ENCODE measurements at regions not wholly inside any gene's neighbourhood (a gene's known extent, or its start where the extent isn't known, plus 50 kb on each side); places are given as distances from the start of the nearest gene placed in this dataset.

DNA sequence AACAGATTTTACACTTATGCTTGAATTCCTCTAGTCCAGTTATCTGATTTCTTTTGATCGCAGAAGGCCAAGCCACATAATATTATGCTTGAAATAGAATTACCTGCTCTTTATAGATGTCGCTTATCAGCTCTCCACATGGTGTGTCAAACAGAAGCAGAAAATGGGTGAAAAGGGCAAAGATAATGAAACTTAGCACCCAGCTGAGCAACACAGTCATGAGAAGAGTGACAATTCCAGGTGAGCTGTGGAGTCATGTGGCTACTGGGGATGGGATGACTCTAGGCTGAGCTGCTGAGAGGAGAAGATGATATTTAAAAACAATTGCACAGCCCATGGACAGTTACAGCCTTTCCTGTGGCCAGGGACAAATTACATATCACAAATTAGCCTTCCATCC lies 398.7 kb upstream of the PDZRN3 start:
- Histone ChIP-seq H3K36me3 (ENCODE audit: control insufficient read depth, insufficient read depth, low read length) (no peaks in the 10 kb centered on the region), H3K27me3 (ENCODE audit: control insufficient read depth, insufficient read depth, low read length) (no peaks in the 10 kb centered on the region), H3K4me3 (ENCODE audit: low read depth, low read length) (no peak overlapping the region)
- FAIRE-seq, result no peak
- no peak for DNase-seq (ENCODE audit: low read depth)
- TF ChIP-seq, protein P1, sequence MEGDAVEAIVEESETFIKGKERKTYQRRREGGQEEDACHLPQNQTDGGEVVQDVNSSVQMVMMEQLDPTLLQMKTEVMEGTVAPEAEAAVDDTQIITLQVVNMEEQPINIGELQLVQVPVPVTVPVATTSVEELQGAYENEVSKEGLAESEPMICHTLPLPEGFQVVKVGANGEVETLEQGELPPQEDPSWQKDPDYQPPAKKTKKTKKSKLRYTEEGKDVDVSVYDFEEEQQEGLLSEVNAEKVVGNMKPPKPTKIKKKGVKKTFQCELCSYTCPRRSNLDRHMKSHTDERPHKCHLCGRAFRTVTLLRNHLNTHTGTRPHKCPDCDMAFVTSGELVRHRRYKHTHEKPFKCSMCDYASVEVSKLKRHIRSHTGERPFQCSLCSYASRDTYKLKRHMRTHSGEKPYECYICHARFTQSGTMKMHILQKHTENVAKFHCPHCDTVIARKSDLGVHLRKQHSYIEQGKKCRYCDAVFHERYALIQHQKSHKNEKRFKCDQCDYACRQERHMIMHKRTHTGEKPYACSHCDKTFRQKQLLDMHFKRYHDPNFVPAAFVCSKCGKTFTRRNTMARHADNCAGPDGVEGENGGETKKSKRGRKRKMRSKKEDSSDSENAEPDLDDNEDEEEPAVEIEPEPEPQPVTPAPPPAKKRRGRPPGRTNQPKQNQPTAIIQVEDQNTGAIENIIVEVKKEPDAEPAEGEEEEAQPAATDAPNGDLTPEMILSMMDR (IDR thresholded peaks at IDR 0.05; ENCODE audit: insufficient read depth, low read length, severe bottlenecking), result no peak

DNA sequence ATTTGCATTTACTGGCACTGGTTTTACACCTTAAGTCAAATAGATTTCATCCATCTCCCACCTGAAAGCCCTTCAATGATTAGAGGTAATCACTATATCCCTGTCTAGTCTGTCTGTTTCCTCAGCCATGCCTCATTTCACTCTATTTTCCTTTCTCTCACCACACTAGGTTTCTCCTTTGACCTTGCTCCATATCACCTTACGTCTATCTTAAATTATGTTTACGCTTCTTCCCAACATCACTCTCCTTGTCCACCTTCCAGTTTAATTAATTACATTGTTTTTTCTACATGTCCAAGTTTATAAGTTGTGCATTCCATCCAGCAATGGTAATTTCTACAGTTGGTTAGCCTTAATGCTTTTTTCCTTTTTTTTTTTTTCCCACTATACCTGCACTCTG lies 396.7 kb upstream of the PDZRN3 start:
- TF ChIP-seq, protein P1 (IDR thresholded peaks at IDR 0.05; ENCODE audit: insufficient read depth, low read length, severe bottlenecking), result no peak
- DNase-seq (ENCODE audit: low read depth), result no peak
- Histone ChIP-seq H3K27me3 (ENCODE audit: control insufficient read depth, insufficient read depth, low read length) (no peaks in the 10 kb centered on the region), H3K36me3 (ENCODE audit: control insufficient read depth, insufficient read depth, low read length) (no peaks in the 10 kb centered on the region), H3K4me3 (ENCODE audit: low read depth, low read length) (no peak overlapping the region)
- FAIRE-seq, result no peak

DNA sequence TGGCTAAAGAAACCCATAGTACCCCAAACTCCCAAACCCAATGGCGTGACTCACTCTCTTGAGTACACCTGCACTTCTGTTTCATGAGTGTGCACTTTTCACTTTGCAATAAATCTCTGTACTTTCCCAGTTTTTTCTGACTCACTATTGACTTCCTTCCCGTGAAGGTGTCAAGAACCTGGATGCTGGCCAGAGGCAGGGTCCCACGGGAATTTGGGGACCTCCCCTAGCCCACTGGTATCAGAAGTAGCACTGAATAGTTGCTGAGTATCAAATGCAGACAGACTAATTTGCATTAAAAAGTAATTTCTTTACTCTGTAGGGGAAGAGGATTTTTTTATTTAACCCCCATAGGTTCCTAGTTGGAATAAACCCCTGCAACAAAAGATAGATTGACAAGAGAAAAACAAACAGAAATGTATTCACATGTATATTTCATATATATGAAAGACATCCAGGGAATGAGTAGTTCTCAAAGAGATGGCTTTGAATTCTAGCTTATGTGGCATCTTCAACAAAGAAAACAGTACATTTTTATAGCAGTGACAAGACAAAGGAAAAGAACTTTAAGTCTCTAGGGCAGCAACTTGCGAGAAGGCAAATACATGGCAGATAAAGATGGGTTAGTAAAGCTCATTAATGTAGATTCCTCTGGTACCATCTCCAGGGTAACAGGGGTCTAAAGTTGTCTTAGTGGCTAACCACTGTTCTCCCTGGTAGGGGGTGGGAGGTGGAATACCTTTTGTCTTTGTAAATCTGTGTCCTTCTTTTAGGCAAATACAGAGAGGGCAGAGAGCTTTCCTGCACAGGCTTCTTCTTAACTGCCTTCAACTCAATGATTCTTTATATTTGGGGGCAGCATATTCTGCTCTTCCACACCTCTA lies 385.5 kb upstream of the PDZRN3 start:
- Histone ChIP-seq H3K4me3 (ENCODE audit: low read depth, low read length) (no peak overlapping the region), H3K36me3 (ENCODE audit: control insufficient read depth, insufficient read depth, low read length) (no peaks in the 10 kb centered on the region), H3K27me3 (ENCODE audit: control insufficient read depth, insufficient read depth, low read length) (no peaks in the 10 kb centered on the region)
- DNase-seq (ENCODE audit: low read depth) (no peak), FAIRE-seq (no peak)
- TF ChIP-seq, protein P1 (IDR thresholded peaks at IDR 0.05; ENCODE audit: insufficient read depth, low read length, severe bottlenecking), result no peak

DNA sequence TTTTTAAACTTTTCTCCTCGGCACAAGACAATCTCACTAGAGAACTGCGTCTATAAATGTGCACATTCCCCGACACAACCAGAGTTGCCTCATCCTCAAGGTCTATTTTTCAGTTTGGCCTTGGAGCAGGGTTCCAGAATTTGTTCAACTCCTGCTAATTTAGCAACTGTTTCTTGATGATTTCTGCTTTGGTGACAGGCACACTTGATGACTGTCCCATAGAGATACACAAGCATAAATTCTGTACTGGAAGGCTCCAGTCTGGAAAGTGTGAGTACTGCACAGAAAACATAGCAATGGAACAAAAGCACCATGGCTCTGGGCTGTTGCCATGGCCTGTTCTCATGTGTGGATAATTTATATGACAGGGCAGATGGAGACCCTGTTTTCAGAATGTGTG lies 379.6 kb upstream of the PDZRN3 start:
- DNase-seq (ENCODE audit: low read depth) (no peak), FAIRE-seq (no peak)
- Histone ChIP-seq H3K4me3 (ENCODE audit: low read depth, low read length) (no peak overlapping the region), H3K36me3 (ENCODE audit: control insufficient read depth, insufficient read depth, low read length) (no peaks in the 10 kb centered on the region), H3K27me3 (ENCODE audit: control insufficient read depth, insufficient read depth, low read length) (no peaks in the 10 kb centered on the region)
- TF ChIP-seq, protein P1 (IDR thresholded peaks at IDR 0.05; ENCODE audit: insufficient read depth, low read length, severe bottlenecking), result no peak

DNA sequence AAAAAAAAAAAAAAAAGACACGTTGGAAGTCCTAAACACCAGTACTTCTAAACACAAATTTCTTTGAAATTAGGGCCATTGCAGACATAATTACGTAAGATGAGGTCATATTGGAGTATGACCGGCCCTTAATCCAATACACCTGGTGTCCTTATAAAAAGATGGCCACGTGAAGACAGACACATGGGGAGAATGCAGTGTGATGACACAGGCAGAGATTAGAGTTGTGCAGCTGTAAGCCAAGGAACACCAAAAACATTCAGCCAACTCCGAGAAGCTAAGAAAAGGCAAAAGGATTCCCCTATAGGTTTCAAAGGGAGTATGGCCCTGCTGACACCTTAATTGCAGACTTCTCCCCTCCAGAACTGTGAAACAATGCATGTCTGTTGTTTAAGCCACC lies 379.0 kb upstream of the PDZRN3 start:
- FAIRE-seq (peak; percentile 28), DNase-seq (ENCODE audit: low read depth) (no peak)
- TF ChIP-seq, protein P1 (IDR thresholded peaks at IDR 0.05; ENCODE audit: insufficient read depth, low read length, severe bottlenecking), result no peak
- Histone ChIP-seq H3K4me3 (ENCODE audit: low read depth, low read length) (no peak overlapping the region), H3K27me3 (ENCODE audit: control insufficient read depth, insufficient read depth, low read length) (no peaks in the 10 kb centered on the region), H3K36me3 (ENCODE audit: control insufficient read depth, insufficient read depth, low read length) (no peaks in the 10 kb centered on the region)

DNA sequence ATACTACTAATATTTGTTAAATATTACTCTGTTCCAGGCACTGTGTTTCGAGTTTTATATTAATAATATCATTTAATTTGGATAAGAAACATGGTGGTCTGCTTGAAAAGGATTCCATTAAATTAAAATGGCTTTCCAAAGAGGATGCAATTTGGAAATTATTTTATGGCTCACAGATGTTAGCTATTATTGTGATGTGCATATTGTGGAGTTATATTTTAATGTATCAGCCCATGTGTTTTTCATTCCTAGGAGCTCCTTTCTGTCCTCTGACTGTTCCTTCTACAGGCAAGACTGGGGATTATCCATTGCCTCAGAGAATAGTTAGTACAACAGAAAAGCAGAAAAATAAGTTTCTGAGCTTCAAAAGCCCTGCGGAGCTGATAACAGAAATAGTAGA lies 376.7 kb upstream of the PDZRN3 start:
- TF ChIP-seq, protein P1 (IDR thresholded peaks at IDR 0.05; ENCODE audit: insufficient read depth, low read length, severe bottlenecking), result no peak
- H3K27me3 ChIP-seq (ENCODE audit: control insufficient read depth, insufficient read depth, low read length), result no peaks in the 10 kb centered on the region
- FAIRE-seq (no peak), DNase-seq (ENCODE audit: low read depth) (no peak)
- no peak overlapping the region for H3K4me3 ChIP-seq (ENCODE audit: low read depth, low read length)
- H3K36me3 ChIP-seq (ENCODE audit: control insufficient read depth, insufficient read depth, low read length), result no peaks in the 10 kb centered on the region
